ENCODE measurements at regions not wholly inside any gene's neighbourhood (a gene's known extent, or its start where the extent isn't known, plus 50 kb on each side); places are given as distances from the start of the nearest gene placed in this dataset.

GRCh38 chr2:56025469-56026193 lies 102.0 kb upstream of the EFEMP1 start:
- Histone ChIP-seq H3K4me3 (no peak overlapping the region), H3K9me3 (ENCODE audit: low read depth) (no peaks in the 10 kb centered on the region), H3K4me1 (ENCODE audit: insufficient read depth) (no peaks in the 10 kb centered on the region), H3K9me2 (replicated peaks; ENCODE audit: insufficient read depth) (no peaks in the 10 kb centered on the region), H4K20me1 (ENCODE audit: insufficient read depth, poor library complexity, severe bottlenecking) (no peaks in the 10 kb centered on the region), H3K27me3 (no peaks in the 10 kb centered on the region), H3K4me2 (no peak overlapping the region), H3K79me2 (no peaks in the 10 kb centered on the region), H2AFZ (no peak overlapping the region), H3K36me3 (replicated peaks; ENCODE audit: insufficient read depth, low read depth) (no peaks in the 10 kb centered on the region), H3K27ac (no peak overlapping the region)
- TF ChIP-seq EZH2phosphoT487 (IDR thresholded peaks at IDR 0.05; ENCODE audit: low read depth, severe bottlenecking, unreplicated experiment): no peak
- no peak for TF ChIP-seq CTCF (IDR thresholded peaks at IDR 0.05; ENCODE audit: poor library complexity)
- TF ChIP-seq EZH2 (IDR thresholded peaks at IDR 0.05; ENCODE audit: borderline replicate concordance): no peak
- WGBS (ENCODE audit: low lambda C conversion rate, missing lambda C conversion rate): 85% methylated on average over 1 of the region's 1 CpG
- no peak for DNase-seq (ENCODE audit: low spot score)

GRCh38 chr2:56026828-56027227 lies 103.2 kb upstream of the EFEMP1 start:
- H3K4me2 ChIP-seq: no peak overlapping the region
- no peaks in the 10 kb centered on the region for H3K27me3 ChIP-seq
- H3K79me2 ChIP-seq: no peaks in the 10 kb centered on the region
- H3K4me3 ChIP-seq: no peak overlapping the region
- no peaks in the 10 kb centered on the region for H3K36me3 ChIP-seq (replicated peaks; ENCODE audit: insufficient read depth, low read depth)
- H4K20me1 ChIP-seq (ENCODE audit: insufficient read depth, poor library complexity, severe bottlenecking): no peaks in the 10 kb centered on the region
- TF ChIP-seq EZH2phosphoT487 (IDR thresholded peaks at IDR 0.05; ENCODE audit: low read depth, severe bottlenecking, unreplicated experiment) (no peak), EZH2 (IDR thresholded peaks at IDR 0.05; ENCODE audit: borderline replicate concordance) (no peak), CTCF (IDR thresholded peaks at IDR 0.05; ENCODE audit: poor library complexity) (no peak)
- WGBS (ENCODE audit: low lambda C conversion rate, missing lambda C conversion rate): 96% methylated on average over 2 of the region's 2 CpGs
- no peak overlapping the region for H3K27ac ChIP-seq
- no peaks in the 10 kb centered on the region for H3K9me2 ChIP-seq (replicated peaks; ENCODE audit: insufficient read depth)
- H2AFZ ChIP-seq: no peak overlapping the region
- H3K4me1 ChIP-seq (ENCODE audit: insufficient read depth): no peaks in the 10 kb centered on the region
- no peak for DNase-seq (ENCODE audit: low spot score)
- no peaks in the 10 kb centered on the region for H3K9me3 ChIP-seq (ENCODE audit: low read depth)

- TF ChIP-seq CTCF (IDR thresholded peaks at IDR 0.05; ENCODE audit: poor library complexity) (no peak), EZH2phosphoT487 (IDR thresholded peaks at IDR 0.05; ENCODE audit: low read depth, severe bottlenecking, unreplicated experiment) (no peak), EZH2 (IDR thresholded peaks at IDR 0.05; ENCODE audit: borderline replicate concordance) (no peak)
- no peaks in the 10 kb centered on the region for H3K36me3 ChIP-seq (replicated peaks; ENCODE audit: insufficient read depth, low read depth)
- H3K79me2 ChIP-seq: no peaks in the 10 kb centered on the region
- H4K20me1 ChIP-seq (ENCODE audit: insufficient read depth, poor library complexity, severe bottlenecking): no peaks in the 10 kb centered on the region
- WGBS (ENCODE audit: low lambda C conversion rate, missing lambda C conversion rate): 66% methylated on average over 5 of the region's 5 CpGs
- peaks cover 9% of the 10 kb centered on the region for H3K27me3 ChIP-seq
- H2AFZ ChIP-seq: no peak overlapping the region
- H3K4me3 ChIP-seq: no peak overlapping the region
- no peak overlapping the region for H3K27ac ChIP-seq
- no peak overlapping the region for H3K4me2 ChIP-seq
- H3K4me1 ChIP-seq (ENCODE audit: insufficient read depth): no peaks in the 10 kb centered on the region
- no peak for DNase-seq (ENCODE audit: low spot score)
- H3K9me2 ChIP-seq (replicated peaks; ENCODE audit: insufficient read depth): no peaks in the 10 kb centered on the region
- H3K9me3 ChIP-seq (ENCODE audit: low read depth): no peaks in the 10 kb centered on the region
Measured at GRCh38 chr2:56030062-56030461, 106.5 kb upstream of the EFEMP1 start.

Measured in hepatocyte (in vitro differentiated cells).